A673 (cell line): ENCODE measurements at regions not wholly inside any gene's neighbourhood (a gene's known extent, or its start where the extent isn't known, plus 50 kb on each side); places are given as distances from the start of the nearest gene placed in this dataset.

ENCODE experiments used
- BruUV-seq: library from RNA; stranded (reverse); fragments of 400-500 nt; replicated peaks from 2 replicates; lab custom pipeline; 2021; lab: Mats Ljungman, UMichigan
- CTCF ChIA-PET: fragments of 300-600 bp; sonication (Branson Sonifier 250); formaldehyde crosslinking; loops from one replicate; lab custom pipeline; 2022; ENCODE audit warnings: antibody characterized with exemption; lab: Charles Lee
- POLR2A ChIA-PET: fragments of 300-600 bp; sonication (Branson Sonifier 250); formaldehyde crosslinking; loops from one replicate; lab custom pipeline; 2022; ENCODE audit warnings: antibody characterized with exemption; ENCODE audit not compliant: low non-redundant PET; lab: Charles Lee
- DNase-seq: peaks from one replicate; pipeline ENCODE4 v3.0.0-alpha.2; 2015; ENCODE audit warnings: low spot score
- H3K27ac ChIP-seq: fragments of 200-600 bp; sonication (generic); 2 replicates; pipeline ENCODE4 v1.5.1; 2016; ENCODE audit warnings: mixed run types, low read depth, mild to moderate bottlenecking, mixed read lengths, antibody characterized with exemption, low read length; ENCODE audit not compliant: poor library complexity, severe bottlenecking
- H3K27me3 ChIP-seq: fragments of 200-600 bp; sonication (generic); replicated peaks from 2 replicates; pipeline ENCODE4 v1.6.1; 2017; ENCODE audit warnings: mixed run types, low read depth, mild to moderate bottlenecking, mixed read lengths, antibody characterized with exemption, low read length; ENCODE audit not compliant: insufficient read depth, poor library complexity
- H3K36me3 ChIP-seq: fragments of 200-600 bp; sonication (generic); 2 replicates; pipeline ENCODE4 v1.6.1; 2016; ENCODE audit warnings: mixed run types, mild to moderate bottlenecking, mixed read lengths, antibody characterized with exemption, low read length; ENCODE audit not compliant: insufficient read depth, poor library complexity, severe bottlenecking
- H3K4me1 ChIP-seq: fragments of 200-600 bp; sonication (generic); 2 replicates; pipeline ENCODE4 v1.6.1; 2017; ENCODE audit warnings: mixed run types, mild to moderate bottlenecking, mixed read lengths, antibody characterized with exemption, low read length; ENCODE audit not compliant: insufficient read depth, poor library complexity, severe bottlenecking
- H3K4me3 ChIP-seq: fragments of 200-600 bp; sonication (generic); 2 replicates; pipeline ENCODE4 v1.5.1; 2016; ENCODE audit warnings: low read depth, mixed run types, mild to moderate bottlenecking, mixed read lengths, low read length; ENCODE audit not compliant: poor library complexity, severe bottlenecking
- H3K9me3 ChIP-seq: fragments of 200-600 bp; sonication (generic); 2 replicates; pipeline ENCODE4 v1.6.1; 2016; ENCODE audit warnings: mixed run types, low read depth, mild to moderate bottlenecking, mixed read lengths, antibody characterized with exemption, low read length; ENCODE audit not compliant: poor library complexity, severe bottlenecking
- EZH2 ChIP-seq: fragments of 200-600 bp; sonication (generic); IDR thresholded peaks from 2 replicates; pipeline ENCODE4 v1.6.1; 2017; ENCODE audit warnings: borderline replicate concordance, low read depth, mild to moderate bottlenecking, mixed read lengths, antibody characterized with exemption, low read length; ENCODE audit not compliant: poor library complexity, severe bottlenecking
- intact Hi-C: fragments of 100-400 bp; cut with micrococcal nuclease; formaldehyde crosslinking; loops from one replicate; pipeline ENCODE4 v1.10.0; 2022; ENCODE audit not compliant: unreplicated experiment
- TF ChIP-seq, protein P1 (sequence below): fragments of 300-800, 200-600 bp; sonication (generic); conservative IDR thresholded peaks from 2 replicates; pipeline ENCODE4 v1.5.1; 2017; ENCODE audit warnings: low read depth, mild to moderate bottlenecking, antibody characterized with exemption, low read length, moderate library complexity, mixed read lengths

- intact Hi-C loops, result no loop called here
- TF ChIP-seq EZH2, result no peak
- TF ChIP-seq, protein P1, sequence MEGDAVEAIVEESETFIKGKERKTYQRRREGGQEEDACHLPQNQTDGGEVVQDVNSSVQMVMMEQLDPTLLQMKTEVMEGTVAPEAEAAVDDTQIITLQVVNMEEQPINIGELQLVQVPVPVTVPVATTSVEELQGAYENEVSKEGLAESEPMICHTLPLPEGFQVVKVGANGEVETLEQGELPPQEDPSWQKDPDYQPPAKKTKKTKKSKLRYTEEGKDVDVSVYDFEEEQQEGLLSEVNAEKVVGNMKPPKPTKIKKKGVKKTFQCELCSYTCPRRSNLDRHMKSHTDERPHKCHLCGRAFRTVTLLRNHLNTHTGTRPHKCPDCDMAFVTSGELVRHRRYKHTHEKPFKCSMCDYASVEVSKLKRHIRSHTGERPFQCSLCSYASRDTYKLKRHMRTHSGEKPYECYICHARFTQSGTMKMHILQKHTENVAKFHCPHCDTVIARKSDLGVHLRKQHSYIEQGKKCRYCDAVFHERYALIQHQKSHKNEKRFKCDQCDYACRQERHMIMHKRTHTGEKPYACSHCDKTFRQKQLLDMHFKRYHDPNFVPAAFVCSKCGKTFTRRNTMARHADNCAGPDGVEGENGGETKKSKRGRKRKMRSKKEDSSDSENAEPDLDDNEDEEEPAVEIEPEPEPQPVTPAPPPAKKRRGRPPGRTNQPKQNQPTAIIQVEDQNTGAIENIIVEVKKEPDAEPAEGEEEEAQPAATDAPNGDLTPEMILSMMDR, result no peak
- no peak for DNase-seq
- Histone ChIP-seq H3K9me3 (no peaks in the 10 kb centered on the region), H3K27me3 (no peaks in the 10 kb centered on the region), H3K27ac (no peak overlapping the region), H3K36me3 (no peaks in the 10 kb centered on the region), H3K4me3 (no peak overlapping the region), H3K4me1 (no peaks in the 10 kb centered on the region)
- ChIA-PET POLR2A (no interaction called here), CTCF (no interaction called here)
- BruUV-seq, result no TSS peak
These were observed 209.5 kb downstream of the FNDC1 start for GRCh38 chr6:159378411-159379328.

- intact Hi-C loops, result no loop called here
- Histone ChIP-seq H3K27me3 (no peaks in the 10 kb centered on the region), H3K9me3 (no peaks in the 10 kb centered on the region), H3K4me3 (no peak overlapping the region), H3K4me1 (no peaks in the 10 kb centered on the region), H3K36me3 (no peaks in the 10 kb centered on the region), H3K27ac (no peak overlapping the region)
- POLR2A ChIA-PET, result no interaction called here
- CTCF ChIA-PET, result no interaction called here
- DNase-seq, result no peak
- no TSS peak for BruUV-seq
- TF ChIP-seq, protein P1, result no peak
- no peak for TF ChIP-seq EZH2
These were observed 207.4 kb downstream of the FNDC1 start for GRCh38 chr6:159376516-159377158.

DNA sequence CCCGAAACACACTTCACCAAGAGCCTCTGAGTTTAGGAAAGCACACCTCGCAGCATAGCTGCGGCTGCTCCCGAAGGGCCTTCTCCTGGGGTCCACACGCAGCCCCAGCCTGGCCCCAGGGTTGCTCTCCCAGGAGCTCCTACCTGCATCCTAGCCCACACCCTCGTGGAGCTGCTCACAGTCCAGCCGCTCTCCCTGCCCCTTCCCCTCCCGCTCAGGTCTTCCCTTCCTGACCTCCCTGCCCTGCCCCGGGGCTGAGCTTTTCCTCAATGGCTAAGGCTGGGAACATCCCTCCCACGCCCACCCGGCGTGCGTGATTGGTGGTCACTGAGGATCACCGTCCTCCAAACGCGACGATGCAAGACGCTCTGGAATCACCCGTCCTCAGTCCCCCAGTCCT is 205.8 kb downstream of the FNDC1 start:
- Histone ChIP-seq H3K27ac (no peak overlapping the region), H3K4me1 (no peaks in the 10 kb centered on the region), H3K27me3 (no peaks in the 10 kb centered on the region), H3K9me3 (no peaks in the 10 kb centered on the region), H3K4me3 (no peak overlapping the region), H3K36me3 (no peaks in the 10 kb centered on the region)
- BruUV-seq, result no TSS peak
- intact Hi-C loops, result no loop called here
- ChIA-PET CTCF (no interaction called here), POLR2A (no interaction called here)
- no peak for TF ChIP-seq EZH2
- TF ChIP-seq, protein P1, result no peak
- no peak for DNase-seq
